GM21515 (cell line): ENCODE measurements at regions not wholly inside any gene's neighbourhood (a gene's known extent, or its start where the extent isn't known, plus 50 kb on each side); places are given as distances from the start of the nearest gene placed in this dataset.

Experiments
- ATAC-seq: cut with Tn5 transposase; IDR thresholded peaks from one replicate; pipeline ENCODE4 v1.9.1; 2021; ENCODE audit not compliant: unreplicated experiment

DNA sequence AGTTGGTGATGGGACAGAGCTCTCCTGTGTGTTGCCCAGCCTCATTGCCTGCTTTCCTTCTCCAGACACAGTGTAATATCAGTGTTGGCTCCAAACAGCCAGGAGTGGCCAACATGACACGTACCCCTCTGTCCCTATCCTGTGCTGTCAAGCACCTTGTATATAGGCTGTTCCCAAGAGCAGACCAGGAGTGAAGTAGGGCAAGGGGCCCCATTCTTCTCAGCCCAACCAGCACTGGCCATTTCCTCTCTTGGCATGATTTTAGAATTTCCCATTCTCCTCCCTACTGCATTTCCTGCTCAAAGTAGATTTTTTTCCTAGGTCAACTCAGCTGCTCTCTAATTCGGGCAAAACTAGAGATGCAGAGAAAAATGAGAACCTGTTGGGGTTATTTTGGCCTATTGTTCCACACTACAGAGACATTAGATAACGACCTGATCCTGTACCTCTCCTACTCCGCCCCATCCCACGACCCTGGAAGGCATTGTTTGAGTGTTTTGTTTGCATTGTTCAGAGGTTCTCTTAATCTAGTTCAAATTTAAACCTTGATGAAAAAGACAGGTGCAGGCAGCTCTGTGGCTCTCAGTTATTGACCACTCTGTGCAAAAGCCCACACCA, 95.6 kb downstream of the RASSF10 start:
- ATAC-seq: no peak

GRCh38 chr11:13105237-13105844, 96.2 kb downstream of the RASSF10 start:
- ATAC-seq: peak; percentile 65

- ATAC-seq: no peak
These were observed 98.5 kb downstream of the RASSF10 start for GRCh38 chr11:13107544-13108044.

- ATAC-seq: no peak
These were observed 99.3 kb downstream of the RASSF10 start for GRCh38 chr11:13108416-13108815.

GRCh38 chr11:13109616-13110015, 100.5 kb downstream of the RASSF10 start:
- ATAC-seq: no peak

GRCh38 chr11:13110145-13110544, 101.0 kb downstream of the RASSF10 start:
- ATAC-seq: no peak

- ATAC-seq: no peak
These were observed 102.1 kb downstream of the RASSF10 start for GRCh38 chr11:13110929-13111812.

- no peak for ATAC-seq
These were observed 102.7 kb downstream of the RASSF10 start for GRCh38 chr11:13111813-13112130.

DNA sequence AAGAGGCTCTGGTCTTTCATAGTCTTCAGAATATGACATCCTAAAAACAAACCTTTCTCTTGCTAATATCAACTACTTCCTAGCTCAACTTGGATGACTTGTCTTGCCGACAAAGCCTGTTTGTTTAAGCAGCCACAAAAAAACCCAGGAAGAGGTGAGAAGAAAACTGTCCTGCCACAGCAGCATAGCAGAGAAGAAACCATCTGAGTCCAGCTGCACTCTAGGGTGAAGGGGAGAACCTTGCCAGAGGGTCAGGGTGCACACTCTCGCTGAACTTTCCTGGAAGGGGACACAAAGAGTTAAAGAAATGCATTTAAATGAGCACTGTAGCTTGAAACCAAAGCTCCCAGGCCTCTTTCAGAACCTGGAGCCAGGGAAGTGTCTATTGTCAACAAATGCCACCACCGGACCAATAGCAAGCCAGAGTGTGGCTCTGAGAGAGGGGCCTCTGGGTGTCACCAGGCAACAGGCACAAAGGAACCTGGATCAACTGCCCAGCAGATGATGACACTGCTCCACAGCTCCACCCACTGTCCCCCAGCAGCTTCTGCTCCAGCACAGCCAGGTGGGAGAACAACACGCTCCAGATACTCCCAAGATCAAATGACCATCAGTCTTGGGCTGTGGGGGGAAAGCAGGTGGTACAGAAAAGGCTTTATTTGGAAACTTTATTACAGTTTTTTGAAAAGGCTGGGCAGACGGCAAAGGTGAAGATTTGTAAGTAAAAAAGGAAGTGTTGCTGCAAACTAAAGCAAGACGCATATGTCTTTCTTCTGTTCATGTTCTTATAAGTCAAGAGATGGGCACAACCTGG, 105.7 kb downstream of the RASSF10 start:
- no peak for ATAC-seq

DNA sequence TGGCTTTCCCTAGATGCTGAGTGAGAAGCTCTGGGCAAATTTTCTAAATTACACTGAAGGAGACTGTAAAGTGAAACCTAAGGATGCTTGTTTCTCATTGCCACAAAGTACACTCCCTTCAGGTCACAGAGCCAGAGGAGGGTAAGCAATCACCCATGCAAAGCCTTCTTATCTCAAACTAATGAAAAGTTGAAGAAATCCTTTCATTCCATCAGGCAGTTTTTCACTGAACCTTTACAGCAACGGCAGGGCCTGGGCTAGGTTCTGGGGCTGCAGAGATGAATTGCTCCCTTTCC, 106.2 kb downstream of the RASSF10 start:
- ATAC-seq: no peak

DNA sequence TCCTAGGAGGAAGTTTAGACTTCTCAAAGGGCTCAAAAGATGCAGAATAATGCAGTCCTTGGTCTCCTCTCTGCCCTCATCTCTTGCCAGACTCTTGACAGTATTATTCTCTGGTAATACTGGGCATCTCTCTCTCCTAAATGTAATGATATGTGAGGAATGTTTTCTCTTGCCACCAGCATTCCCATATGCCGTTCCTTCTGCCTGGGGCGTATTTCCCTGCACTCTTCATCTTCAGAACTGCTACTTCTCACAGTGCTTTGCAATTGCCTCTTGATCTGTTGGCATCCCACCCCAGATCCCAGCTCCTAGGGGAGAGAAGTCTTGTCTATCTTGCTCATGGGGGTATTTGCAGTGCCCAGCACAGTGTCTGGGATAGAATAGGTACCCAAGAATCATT, 107.4 kb downstream of the RASSF10 start:
- ATAC-seq: no peak

DNA sequence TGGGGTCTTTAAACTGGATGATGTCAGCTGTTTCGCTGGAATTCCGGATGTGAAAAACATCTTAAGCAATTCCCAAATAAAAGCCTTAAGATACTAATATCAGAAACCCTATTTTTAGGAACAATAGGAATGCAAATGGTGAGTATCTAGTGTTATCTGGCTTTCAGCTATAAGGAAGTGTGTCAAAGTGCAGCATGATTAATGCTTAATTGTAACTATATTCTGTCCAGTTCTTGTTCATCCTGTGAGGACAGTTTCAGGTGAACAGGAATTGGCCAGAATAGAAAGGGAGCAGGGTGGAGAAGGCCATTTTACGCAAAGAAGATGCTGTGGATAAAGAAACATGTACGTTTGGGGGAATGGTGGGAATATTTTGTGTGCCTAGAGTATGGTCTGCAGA, 108.2 kb downstream of the RASSF10 start:
- no peak for ATAC-seq

DNA sequence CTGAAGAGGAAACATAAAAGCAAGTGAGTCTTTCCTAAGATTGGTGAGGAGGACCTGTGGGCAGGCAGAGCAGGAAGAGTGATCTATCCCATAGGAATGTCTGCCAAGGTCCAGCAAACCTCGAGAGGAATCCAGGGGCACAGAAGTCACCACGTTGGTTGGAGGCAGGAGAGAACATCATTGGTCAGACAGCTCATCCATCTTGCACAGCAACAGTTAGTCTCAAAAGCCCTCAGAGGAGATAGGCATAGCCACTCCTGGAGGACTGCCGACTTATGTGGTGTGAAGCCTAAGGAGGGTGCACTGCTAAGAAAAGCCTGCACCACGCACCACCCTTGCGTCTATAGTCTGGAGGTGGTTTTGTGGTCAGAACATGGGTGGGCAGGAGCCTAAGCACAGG, 109.1 kb downstream of the RASSF10 start:
- no peak for ATAC-seq

DNA sequence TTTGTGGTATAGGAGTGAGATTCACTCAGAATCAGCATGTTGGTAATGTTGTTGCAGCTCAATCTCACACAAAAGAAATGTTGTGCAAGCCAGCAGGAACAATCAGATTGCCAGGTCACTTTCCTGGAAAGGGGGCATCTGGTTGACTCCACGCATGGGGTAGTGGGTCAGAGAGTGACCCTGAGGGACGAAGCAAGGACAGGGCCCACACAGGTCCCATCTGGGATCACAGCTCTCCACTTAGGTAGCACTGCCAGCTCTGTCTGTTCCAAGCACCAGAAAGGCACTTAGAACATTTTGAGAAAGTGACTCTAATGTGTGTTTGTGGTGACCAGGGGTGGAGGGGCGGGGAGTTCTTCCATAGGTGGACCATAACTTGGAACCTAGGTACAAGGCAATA, 109.5 kb downstream of the RASSF10 start:
- no peak for ATAC-seq

DNA sequence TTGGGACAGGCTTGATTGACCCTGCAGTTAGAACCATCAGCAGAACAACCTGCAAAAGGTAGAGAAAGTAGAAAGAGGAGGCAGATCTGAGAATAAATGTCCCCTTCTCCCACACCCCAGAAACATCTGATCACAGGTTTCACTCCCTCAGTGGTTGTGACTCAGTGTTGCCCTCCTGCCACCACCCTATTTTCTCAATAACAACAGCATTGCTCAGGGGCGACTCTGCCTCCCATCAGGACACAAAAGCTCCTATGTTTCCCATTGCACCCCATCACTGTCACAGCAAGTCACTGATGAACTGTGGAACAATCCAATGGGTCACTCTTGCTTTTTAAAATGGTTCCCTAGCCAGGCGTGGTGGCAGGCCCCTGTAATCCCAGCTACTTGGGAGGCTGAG, 110.2 kb downstream of the RASSF10 start:
- no peak for ATAC-seq

DNA sequence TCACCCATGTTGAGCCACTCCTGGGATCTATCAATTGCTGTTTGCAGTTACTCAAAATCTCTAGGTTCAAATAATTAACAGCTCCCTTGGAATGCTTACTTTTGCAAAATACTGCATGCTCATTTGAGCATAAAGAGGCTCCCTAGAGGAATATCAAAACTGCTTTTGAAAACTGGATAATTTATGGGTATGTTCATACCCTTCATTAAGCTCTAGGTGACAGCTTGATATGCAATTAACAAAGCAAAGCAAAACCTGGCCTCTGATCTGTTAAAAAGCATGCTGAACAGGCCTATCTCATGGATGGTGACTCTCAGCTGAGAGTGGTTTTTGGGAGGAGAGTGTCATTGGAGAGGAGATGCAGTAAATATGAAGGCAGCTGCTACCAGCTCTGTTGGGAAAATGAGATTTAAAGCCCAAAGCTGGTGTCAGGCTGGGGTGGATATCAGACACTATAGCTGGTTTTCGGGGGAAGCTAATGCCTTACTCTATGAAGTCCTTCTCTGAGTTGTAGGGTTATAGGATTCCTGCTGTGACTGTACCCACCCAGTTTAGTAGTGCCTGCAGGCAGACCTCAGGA, 110.9 kb downstream of the RASSF10 start:
- no peak for ATAC-seq

DNA sequence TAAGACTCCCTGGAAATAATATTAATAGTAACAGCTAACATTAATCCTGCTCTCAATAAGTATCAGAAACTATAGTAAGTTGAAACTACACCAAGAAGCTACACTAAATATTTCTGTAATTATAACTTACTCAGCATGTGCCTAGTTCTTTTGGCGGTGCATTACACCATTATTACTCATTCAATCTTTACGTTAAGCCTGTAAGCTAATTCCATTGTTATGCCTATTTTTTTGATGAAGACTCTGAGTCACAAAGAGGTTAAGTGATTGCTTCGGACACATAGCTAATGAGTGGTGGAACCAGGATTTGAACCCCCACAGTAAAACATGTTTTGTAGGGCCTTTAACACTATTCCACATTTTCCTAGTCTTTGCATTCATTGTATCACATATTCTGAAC, 111.6 kb downstream of the RASSF10 start:
- no peak for ATAC-seq

DNA sequence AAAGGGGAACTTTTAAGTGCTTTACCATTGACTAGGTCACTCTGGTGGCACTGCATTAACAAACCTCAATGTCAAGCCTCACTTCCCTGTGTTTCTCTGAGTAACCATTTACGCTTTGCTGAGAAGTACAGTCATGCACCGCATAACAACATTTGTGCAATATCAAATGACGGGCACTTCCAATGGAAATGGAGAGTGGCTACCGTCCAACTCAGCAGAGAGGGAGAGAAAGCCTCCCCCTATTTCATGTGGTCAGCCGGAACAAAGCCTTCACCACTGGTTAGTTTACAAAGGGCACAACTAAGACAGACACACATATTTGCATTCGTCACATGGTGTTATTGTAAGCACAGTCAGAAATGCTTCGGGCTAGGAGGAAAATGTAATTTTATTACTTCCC, 117.3 kb downstream of the RASSF10 start:
- ATAC-seq: no peak

- no peak for ATAC-seq
These were observed 118.0 kb downstream of the RASSF10 start for GRCh38 chr11:13127161-13127560.

DNA sequence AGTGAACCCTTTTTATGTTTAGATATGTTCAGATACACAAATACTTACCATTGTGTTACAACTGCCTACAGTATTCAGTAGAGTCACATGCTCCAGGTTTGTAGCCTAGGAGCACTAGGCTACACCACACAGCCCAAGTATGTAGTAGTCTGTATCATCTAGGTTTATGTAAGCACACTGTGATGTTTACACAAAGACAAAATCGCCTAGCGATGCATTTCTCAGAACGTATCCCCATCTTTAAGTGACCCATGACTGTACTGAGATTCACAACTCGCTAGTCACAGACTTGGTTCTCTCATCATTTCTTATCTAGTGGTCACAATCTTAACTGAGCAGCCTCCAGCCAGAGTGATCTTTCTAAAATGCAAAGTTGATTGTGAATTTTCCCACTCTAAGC, 119.2 kb downstream of the RASSF10 start:
- ATAC-seq: no peak

- no peak for ATAC-seq
These were observed 125.0 kb downstream of the RASSF10 start for GRCh38 chr11:13134066-13134465.
